H9 (cell line): ENCODE measurements at regions not wholly inside any gene's neighbourhood (a gene's known extent, or its start where the extent isn't known, plus 50 kb on each side); places are given as distances from the start of the nearest gene placed in this dataset.

Experiments
- DNase-seq: peaks from one replicate; pipeline ENCODE4 v3.0.0-alpha.2; 2017
- H2AFZ ChIP-seq: one replicate; pipeline ENCODE4 v1.6.1; 2013; ENCODE audit warnings: mild to moderate bottlenecking, low read length, control low read depth, moderate library complexity
- H2AK5ac ChIP-seq: 2 replicates; pipeline ENCODE4 v1.6.1; 2013; ENCODE audit warnings: low read length, control low read depth, mixed read lengths; ENCODE audit not compliant: insufficient read length
- H2BK120ac ChIP-seq: one replicate; pipeline ENCODE4 v1.6.1; 2013; ENCODE audit warnings: low read depth, mild to moderate bottlenecking, low read length, control low read depth, inconsistent platforms; ENCODE audit not compliant: poor library complexity, severe bottlenecking
- H2BK12ac ChIP-seq: 2 replicates; pipeline ENCODE4 v1.6.1; 2013; ENCODE audit warnings: low read length, control low read depth, mixed read lengths, low read depth; ENCODE audit not compliant: insufficient read length
- H2BK15ac ChIP-seq: 2 replicates; pipeline ENCODE4 v1.6.1; 2013; ENCODE audit warnings: low read depth, low read length, control low read depth
- H2BK20ac ChIP-seq: one replicate; pipeline ENCODE4 v1.6.1; 2013; ENCODE audit warnings: low read depth, mild to moderate bottlenecking, low read length, control low read depth, inconsistent platforms; ENCODE audit not compliant: poor library complexity, severe bottlenecking
- H2BK5ac ChIP-seq: 2 replicates; pipeline ENCODE4 v1.6.1; 2013; ENCODE audit warnings: low read length, control low read depth, mixed read lengths; ENCODE audit not compliant: insufficient read length
- H3K14ac ChIP-seq: 2 replicates; pipeline ENCODE4 v1.6.1; 2013; ENCODE audit warnings: low read length, control low read depth; ENCODE audit not compliant: insufficient read depth
- H3K18ac ChIP-seq: 2 replicates; pipeline ENCODE4 v1.6.1; 2013; ENCODE audit warnings: low read depth, mild to moderate bottlenecking, mixed read lengths, low read length, control low read depth; ENCODE audit not compliant: insufficient read length
- H3K23ac ChIP-seq: 2 replicates; pipeline ENCODE4 v1.6.1; 2013; ENCODE audit warnings: low read length, control low read depth, mixed read lengths, low read depth; ENCODE audit not compliant: insufficient read length
- H3K23me2 ChIP-seq: 2 replicates; pipeline ENCODE4 v1.6.1; 2013; ENCODE audit warnings: low read depth, mild to moderate bottlenecking, mixed read lengths, low read length, control low read depth; ENCODE audit not compliant: insufficient read length, poor library complexity, severe bottlenecking
- H3K27ac ChIP-seq: 2 replicates; pipeline ENCODE4 v1.5.1; 2013; ENCODE audit warnings: low read length, control low read depth, mixed read lengths, low read depth; ENCODE audit not compliant: insufficient read length
- H3K27me3 ChIP-seq: 2 replicates; pipeline ENCODE4 v1.6.1; 2013; ENCODE audit warnings: low read length, control low read depth, inconsistent platforms; ENCODE audit not compliant: insufficient read depth
- H3K4ac ChIP-seq: 2 replicates; pipeline ENCODE4 v1.6.1; 2013; ENCODE audit warnings: low read depth, mild to moderate bottlenecking, control low read depth, inconsistent platforms, low read length, moderate library complexity
- H3K4me1 ChIP-seq: 2 replicates; pipeline ENCODE4 v1.6.1; 2013; ENCODE audit warnings: low read length, control low read depth, inconsistent platforms; ENCODE audit not compliant: insufficient read depth
- H3K4me2 ChIP-seq: 2 replicates; pipeline ENCODE4 v1.6.1; 2013; ENCODE audit warnings: low read length, control low read depth, mixed read lengths; ENCODE audit not compliant: insufficient read length, insufficient read depth
- H3K56ac ChIP-seq: 2 replicates; pipeline ENCODE4 v1.6.1; 2013; ENCODE audit warnings: low read depth, mild to moderate bottlenecking, mixed read lengths, low read length, control low read depth; ENCODE audit not compliant: insufficient read length
- H3K79me1 ChIP-seq: 2 replicates; pipeline ENCODE4 v1.6.1; 2013; ENCODE audit warnings: low read depth, mild to moderate bottlenecking, moderate library complexity, low read length, control low read depth, inconsistent platforms; ENCODE audit not compliant: insufficient read depth, poor library complexity, severe bottlenecking
- H3K79me2 ChIP-seq: 2 replicates; pipeline ENCODE4 v1.6.1; 2013; ENCODE audit warnings: low read length, control low read depth, inconsistent platforms; ENCODE audit not compliant: insufficient read depth
- H3K9ac ChIP-seq: 2 replicates; pipeline ENCODE4 v1.6.1; 2013; ENCODE audit warnings: low read length, control low read depth, mixed read lengths; ENCODE audit not compliant: insufficient read length; ENCODE audit errors: extremely low read depth
- H3K9me3 ChIP-seq: one replicate; pipeline ENCODE4 v1.6.1; 2013; ENCODE audit warnings: low read depth, low read length, inconsistent platforms; ENCODE audit not compliant: control insufficient read depth
- H3T11ph ChIP-seq: one replicate; pipeline ENCODE4 v1.6.1; 2013; ENCODE audit warnings: mild to moderate bottlenecking, low read length, control low read depth, inconsistent platforms
- H4K20me1 ChIP-seq: one replicate; pipeline ENCODE4 v1.6.1; 2013; ENCODE audit not compliant: control insufficient read depth, insufficient read length, insufficient read depth
- H4K5ac ChIP-seq: 2 replicates; pipeline ENCODE4 v1.6.1; 2013; ENCODE audit warnings: low read depth, mild to moderate bottlenecking, mixed read lengths, low read length, control low read depth; ENCODE audit not compliant: insufficient read length
- H4K8ac ChIP-seq: replicated peaks from 2 replicates; pipeline ENCODE4 v1.6.1; 2013; ENCODE audit warnings: low read length, control low read depth, mixed read lengths, low read depth; ENCODE audit not compliant: insufficient read length
- H4K91ac ChIP-seq: 2 replicates; pipeline ENCODE4 v1.6.1; 2013; ENCODE audit warnings: low read depth, mild to moderate bottlenecking, moderate library complexity, mixed read lengths, low read length, control low read depth; ENCODE audit not compliant: insufficient read length
- H3K27ac Mint-ChIP-seq, 3 experiments: 2 replicates in 2 of 3; 3 replicates in 1 of 3; pipeline ENCODE4 v1.8.0; 2020 to 2021; ENCODE audit warnings: mixed read lengths in 3 of 3, mild to moderate bottlenecking in 1 of 3, moderate library complexity in 1 of 3
- H3K27me3 Mint-ChIP-seq: 2 replicates; pipeline ENCODE4 v1.8.0; 2021; ENCODE audit warnings: low read depth, mild to moderate bottlenecking, moderate library complexity, mixed read lengths
- H3K36me3 Mint-ChIP-seq, 3 experiments: 2 replicates in 2 of 3; 3 replicates in 1 of 3; pipeline ENCODE4 v1.8.0; 2020 to 2021; ENCODE audit warnings: low read depth in 3 of 3, mixed read lengths in 3 of 3; ENCODE audit not compliant: insufficient read depth in 1 of 3
- H3K4me1 Mint-ChIP-seq, 2 experiments: 2 replicates each; pipeline ENCODE4 v1.8.0; 2020; ENCODE audit warnings: mixed read lengths in 2 of 2
- H3K4me3 Mint-ChIP-seq, 2 experiments: 2 replicates in 1 of 2; 3 replicates in 1 of 2; pipeline ENCODE4 v1.8.0; 2020 to 2021; ENCODE audit warnings: mild to moderate bottlenecking in 2 of 2, mixed read lengths in 2 of 2, moderate library complexity in 1 of 2
- H3K9me3 Mint-ChIP-seq, 2 experiments: 2 replicates in 1 of 2; 3 replicates in 1 of 2; pipeline ENCODE4 v1.8.0; 2020; ENCODE audit warnings: mild to moderate bottlenecking in 2 of 2, mixed read lengths in 2 of 2, moderate library complexity in 1 of 2
- WGBS: extraction: QIAGEN DNeasy Blood & Tissue Kit; methylation state at CpG from one replicate; pipeline ENCODE4 v1.1.7; 2013; ENCODE audit warnings: missing lambda C conversion rate, low lambda C conversion rate, mixed read lengths; ENCODE audit not compliant: insufficient read length; ENCODE audit errors: extremely low coverage; 5-methylcytosine and 5-hydroxymethylcytosine counted together
- TF ChIP-seq, protein P1 (sequence below): fragments of 200-600 bp; sonication (generic); conservative IDR thresholded peaks from 3 replicates; pipeline ENCODE4 v1.8.0; 2021; ENCODE audit warnings: antibody characterized with exemption, mild to moderate bottlenecking

DNA sequence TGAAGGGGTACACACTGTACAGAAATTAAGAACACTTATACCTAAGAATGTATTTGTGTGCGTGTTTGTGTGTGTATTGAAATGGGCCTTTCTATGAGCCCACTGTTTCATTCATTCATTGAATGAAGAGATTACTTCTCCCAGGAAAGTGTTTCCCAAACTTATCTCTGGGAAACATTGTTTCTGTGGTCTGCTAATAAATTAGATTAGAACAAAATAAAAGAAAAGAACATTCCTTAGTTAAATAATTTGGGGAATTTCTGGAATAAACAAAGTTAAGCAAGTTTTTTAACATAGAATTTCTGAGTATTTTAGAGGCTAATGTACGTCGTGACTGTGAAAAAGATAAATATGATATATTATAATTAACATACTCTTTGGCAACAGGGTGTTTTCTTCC, 402.4 kb upstream of the CDH11 start:
- H3K36me3 Mint-ChIP-seq = peaks cover 3 to 12% (median 4%) of the 10 kb centered on the region in 3 experiments; a peak in 5 of 7 replicates
- peaks cover 5% of the 10 kb centered on the region for H3K27me3 Mint-ChIP-seq
- no peak overlapping the region for H3K4me3 Mint-ChIP-seq
- Histone ChIP-seq H3K27ac (no peak overlapping the region), H3K9me3 (no peaks in the 10 kb centered on the region), H3K23me2 (no peaks in the 10 kb centered on the region), H2BK5ac (no peak overlapping the region), H2AFZ (no peak overlapping the region), H2AK5ac (no peak overlapping the region), H4K20me1 (no peaks in the 10 kb centered on the region), H3K4ac (no peak overlapping the region), H4K8ac (no peak overlapping the region), H3K18ac (no peak overlapping the region), H3K79me2 (no peaks in the 10 kb centered on the region), H3K4me1 (peaks cover 23% of the 10 kb centered on the region), H3K14ac (no peak overlapping the region), H4K91ac (no peak overlapping the region), H3K79me1 (no peaks in the 10 kb centered on the region), H2BK15ac (no peak overlapping the region), H2BK12ac (no peak overlapping the region), H3K23ac (no peak overlapping the region), H3K27me3 (no peaks in the 10 kb centered on the region), H2BK20ac (no peak overlapping the region), H3K56ac (no peak overlapping the region), H2BK120ac (no peak overlapping the region), H3K4me2 (no peak overlapping the region), H3K9ac (no peak overlapping the region), H4K5ac (no peak overlapping the region), H3T11ph (no peak overlapping the region)
- no peak for DNase-seq
- WGBS = no CpG with 5 or more reads among the region's 3 CpGs
- H3K9me3 Mint-ChIP-seq = peaks cover 4 to 8% of the 10 kb centered on the region in 2 experiments
- peaks cover 56 to 58% of the 10 kb centered on the region in 2 experiments for H3K4me1 Mint-ChIP-seq
- H3K27ac Mint-ChIP-seq = peak overlapping the region in 1 of 3 experiments; percentile 93; a peak in 1 of 7 replicates
- TF ChIP-seq, protein P1, sequence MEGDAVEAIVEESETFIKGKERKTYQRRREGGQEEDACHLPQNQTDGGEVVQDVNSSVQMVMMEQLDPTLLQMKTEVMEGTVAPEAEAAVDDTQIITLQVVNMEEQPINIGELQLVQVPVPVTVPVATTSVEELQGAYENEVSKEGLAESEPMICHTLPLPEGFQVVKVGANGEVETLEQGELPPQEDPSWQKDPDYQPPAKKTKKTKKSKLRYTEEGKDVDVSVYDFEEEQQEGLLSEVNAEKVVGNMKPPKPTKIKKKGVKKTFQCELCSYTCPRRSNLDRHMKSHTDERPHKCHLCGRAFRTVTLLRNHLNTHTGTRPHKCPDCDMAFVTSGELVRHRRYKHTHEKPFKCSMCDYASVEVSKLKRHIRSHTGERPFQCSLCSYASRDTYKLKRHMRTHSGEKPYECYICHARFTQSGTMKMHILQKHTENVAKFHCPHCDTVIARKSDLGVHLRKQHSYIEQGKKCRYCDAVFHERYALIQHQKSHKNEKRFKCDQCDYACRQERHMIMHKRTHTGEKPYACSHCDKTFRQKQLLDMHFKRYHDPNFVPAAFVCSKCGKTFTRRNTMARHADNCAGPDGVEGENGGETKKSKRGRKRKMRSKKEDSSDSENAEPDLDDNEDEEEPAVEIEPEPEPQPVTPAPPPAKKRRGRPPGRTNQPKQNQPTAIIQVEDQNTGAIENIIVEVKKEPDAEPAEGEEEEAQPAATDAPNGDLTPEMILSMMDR = no peak
